OCI-LY1 (cell line): ENCODE measurements at regions not wholly inside any gene's neighbourhood (a gene's known extent, or its start where the extent isn't known, plus 50 kb on each side); places are given as distances from the start of the nearest gene placed in this dataset.

Experiments used
- EZH2 ChIP-seq: fragments of 200-600 bp; sonication (generic), shearing (Covaris generic); IDR thresholded peaks from 2 replicates; pipeline ENCODE4 v1.8.0; 2017; ENCODE audit warnings: borderline replicate concordance, mixed run types, mild to moderate bottlenecking, antibody characterized with exemption, low read length, moderate library complexity, mixed read lengths
- TF ChIP-seq, protein P1 (sequence below): fragments of 200-600 bp; sonication (generic), shearing (Covaris generic); IDR thresholded peaks from 2 replicates; pipeline ENCODE4 v1.5.1; 2017; ENCODE audit warnings: mild to moderate bottlenecking, antibody characterized with exemption, low read length, moderate library complexity, mixed read lengths

DNA sequence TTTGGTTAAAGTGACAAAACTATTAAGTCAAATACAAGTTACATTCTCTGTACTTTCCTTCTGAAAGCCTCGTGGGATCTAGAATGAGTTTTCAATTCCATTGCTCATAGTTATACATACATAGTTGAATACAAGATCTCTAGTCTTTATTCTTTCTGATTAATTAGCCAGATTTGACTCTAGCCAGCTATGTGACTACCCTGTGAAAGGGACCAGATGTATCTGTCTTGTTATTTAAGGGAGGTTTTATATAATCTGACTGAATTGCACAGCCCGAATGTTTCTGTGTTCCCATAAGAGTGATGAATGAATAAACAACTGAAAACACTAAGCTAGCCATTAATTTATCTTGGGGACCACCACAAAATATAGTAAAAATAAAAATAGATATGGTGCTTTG, 166.7 kb downstream of the TMEM167A start:
- TF ChIP-seq, protein P1, sequence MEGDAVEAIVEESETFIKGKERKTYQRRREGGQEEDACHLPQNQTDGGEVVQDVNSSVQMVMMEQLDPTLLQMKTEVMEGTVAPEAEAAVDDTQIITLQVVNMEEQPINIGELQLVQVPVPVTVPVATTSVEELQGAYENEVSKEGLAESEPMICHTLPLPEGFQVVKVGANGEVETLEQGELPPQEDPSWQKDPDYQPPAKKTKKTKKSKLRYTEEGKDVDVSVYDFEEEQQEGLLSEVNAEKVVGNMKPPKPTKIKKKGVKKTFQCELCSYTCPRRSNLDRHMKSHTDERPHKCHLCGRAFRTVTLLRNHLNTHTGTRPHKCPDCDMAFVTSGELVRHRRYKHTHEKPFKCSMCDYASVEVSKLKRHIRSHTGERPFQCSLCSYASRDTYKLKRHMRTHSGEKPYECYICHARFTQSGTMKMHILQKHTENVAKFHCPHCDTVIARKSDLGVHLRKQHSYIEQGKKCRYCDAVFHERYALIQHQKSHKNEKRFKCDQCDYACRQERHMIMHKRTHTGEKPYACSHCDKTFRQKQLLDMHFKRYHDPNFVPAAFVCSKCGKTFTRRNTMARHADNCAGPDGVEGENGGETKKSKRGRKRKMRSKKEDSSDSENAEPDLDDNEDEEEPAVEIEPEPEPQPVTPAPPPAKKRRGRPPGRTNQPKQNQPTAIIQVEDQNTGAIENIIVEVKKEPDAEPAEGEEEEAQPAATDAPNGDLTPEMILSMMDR: no peak
- no peak for TF ChIP-seq EZH2
